SK-N-MC (cell line): ENCODE measurements at regions not wholly inside any gene's neighbourhood (a gene's known extent, or its start where the extent isn't known, plus 50 kb on each side); places are given as distances from the start of the nearest gene placed in this dataset.

Experiments
- DNase-seq: peaks from one replicate; pipeline ENCODE4 v3.0.0-alpha.2; 2011; ENCODE audit warnings: low read depth, low spot score
- H3K27ac ChIP-seq: fragments of 200-600 bp; sonication (generic); 2 replicates; pipeline ENCODE4 v1.5.1; 2016; ENCODE audit warnings: mixed run types
- H3K36me3 ChIP-seq: fragments of 200-600 bp; sonication (generic); 2 replicates; pipeline ENCODE4 v1.6.1; 2017; ENCODE audit warnings: antibody characterized with exemption, low read length, mixed read lengths; ENCODE audit not compliant: insufficient read depth
- H3K4me3 ChIP-seq: fragments of 200-600 bp; sonication (generic); 2 replicates; pipeline ENCODE4 v1.5.1; 2016
- H3K9ac ChIP-seq: fragments of 200-600 bp; sonication (generic); 2 replicates; pipeline ENCODE4 v1.8.0; 2017; ENCODE audit warnings: mixed run types, mixed read lengths; ENCODE audit not compliant: insufficient read length
- H3K9me3 ChIP-seq: fragments of 200-600 bp; sonication (generic); 2 replicates; pipeline ENCODE4 v1.6.1; 2017; ENCODE audit warnings: low read depth, mild to moderate bottlenecking, antibody characterized with exemption, low read length, moderate library complexity, mixed read lengths
- EZH2 ChIP-seq: fragments of 200-600 bp; sonication (generic); IDR thresholded peaks from one replicate; pipeline ENCODE4 v1.6.1; 2017; ENCODE audit warnings: antibody characterized with exemption
- FOXP2 ChIP-seq: optimal IDR thresholded peaks from 2 replicates; pipeline ENCODE3; 2011; ENCODE audit warnings: mild to moderate bottlenecking, moderate library complexity; ENCODE audit not compliant: insufficient read depth; ENCODE audit errors: extremely low read length, control extremely low read depth
- POLR2AphosphoS5 ChIP-seq: IDR thresholded peaks from 2 replicates; pipeline ENCODE4 v1.6.1; 2012; ENCODE audit warnings: mild to moderate bottlenecking, low read depth, low read length, borderline replicate concordance

DNA sequence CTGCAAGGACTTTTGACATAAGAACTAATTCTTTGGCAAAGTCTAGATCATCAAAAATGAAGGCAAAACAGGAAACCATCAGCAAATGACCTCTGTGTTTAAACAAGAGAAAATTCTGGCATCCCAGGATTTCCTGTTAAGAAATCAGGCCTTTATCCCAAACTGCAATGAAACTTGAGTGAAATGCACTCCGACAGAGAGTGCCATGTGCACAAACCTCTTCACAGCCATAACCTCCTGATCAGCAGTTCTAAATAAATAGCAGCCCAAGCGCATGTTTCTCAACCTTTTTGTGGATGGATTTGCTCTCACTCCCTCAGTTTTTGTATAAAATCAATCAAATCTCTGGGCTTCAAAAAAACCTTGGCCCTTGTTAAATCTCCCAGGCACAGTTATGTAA lies 107.7 kb upstream of the EEPD1 start:
- Histone ChIP-seq H3K27ac (peak overlapping the region; percentile 54), H3K36me3 (no peaks in the 10 kb centered on the region), H3K4me3 (no peak overlapping the region), H3K9ac (peak overlapping the region; percentile 3), H3K9me3 (no peaks in the 10 kb centered on the region)
- TF ChIP-seq FOXP2 (no peak), EZH2 (no peak), POLR2AphosphoS5 (no peak)
- DNase-seq, result no peak

DNA sequence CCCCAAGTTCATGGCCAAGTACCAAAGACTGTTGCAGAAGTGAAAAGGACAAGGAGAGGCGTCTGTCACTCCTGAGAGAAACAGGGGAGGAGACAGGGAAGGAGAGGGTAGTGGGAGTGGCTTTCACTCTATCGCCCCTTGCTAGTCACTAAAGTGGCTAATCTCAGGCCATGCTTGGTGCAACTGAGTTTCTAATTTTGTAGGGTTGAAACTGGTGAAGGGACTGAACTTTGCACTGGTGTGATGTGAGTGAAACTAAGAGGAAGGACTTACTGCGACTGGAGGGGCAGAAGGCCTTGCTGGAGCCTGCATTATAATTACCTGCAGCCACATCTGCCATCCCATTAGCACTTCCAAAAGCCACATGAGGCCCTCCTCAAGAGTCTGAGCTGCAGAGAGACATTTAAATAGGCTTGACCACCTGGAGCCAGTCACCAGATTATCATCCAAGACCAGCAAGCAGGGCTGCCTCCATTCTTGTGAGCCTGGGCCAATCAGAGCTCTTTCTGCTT lies 107.2 kb upstream of the EEPD1 start:
- Histone ChIP-seq H3K9me3 (no peaks in the 10 kb centered on the region), H3K36me3 (no peaks in the 10 kb centered on the region), H3K4me3 (no peak overlapping the region), H3K27ac (peak overlapping the region; percentile 54), H3K9ac (peak overlapping the region; percentile 3)
- TF ChIP-seq EZH2 (no peak), FOXP2 (no peak), POLR2AphosphoS5 (no peak)
- no peak for DNase-seq

DNA sequence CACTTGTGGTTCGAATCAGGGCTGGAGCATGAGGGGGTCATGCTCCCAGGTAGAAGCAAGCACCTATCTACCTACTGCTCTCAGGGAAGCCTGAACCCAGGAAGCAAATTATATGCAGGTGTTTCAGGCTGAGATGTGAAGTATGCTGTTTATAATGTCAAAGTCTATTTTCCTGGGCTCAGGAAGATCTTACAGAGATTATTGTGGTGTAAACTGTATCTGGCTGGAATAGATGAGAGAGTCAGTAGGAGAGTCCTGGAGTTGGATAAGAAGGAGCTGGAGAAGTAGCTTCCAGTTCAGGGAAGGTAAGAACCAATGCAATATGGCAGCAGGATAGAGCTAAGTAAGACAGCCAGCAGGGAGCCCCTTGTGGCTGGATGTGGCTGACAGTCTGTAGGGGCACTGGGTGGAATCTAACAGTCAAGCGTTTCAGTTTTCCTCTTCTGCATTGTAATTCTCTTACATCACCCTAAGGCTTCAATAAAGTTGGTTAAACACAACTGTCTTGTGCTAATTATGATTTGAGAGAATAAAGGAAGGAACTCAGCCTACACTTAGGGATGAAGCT lies 105.9 kb upstream of the EEPD1 start:
- Histone ChIP-seq H3K27ac (peak overlapping the region; percentile 98), H3K9me3 (no peaks in the 10 kb centered on the region), H3K4me3 (no peak overlapping the region; the same call in 1 of the 2 replicates), H3K36me3 (no peaks in the 10 kb centered on the region), H3K9ac (peak overlapping the region; percentile 44)
- DNase-seq, result no peak
- TF ChIP-seq FOXP2 (no peak), POLR2AphosphoS5 (no peak), EZH2 (no peak)

DNA sequence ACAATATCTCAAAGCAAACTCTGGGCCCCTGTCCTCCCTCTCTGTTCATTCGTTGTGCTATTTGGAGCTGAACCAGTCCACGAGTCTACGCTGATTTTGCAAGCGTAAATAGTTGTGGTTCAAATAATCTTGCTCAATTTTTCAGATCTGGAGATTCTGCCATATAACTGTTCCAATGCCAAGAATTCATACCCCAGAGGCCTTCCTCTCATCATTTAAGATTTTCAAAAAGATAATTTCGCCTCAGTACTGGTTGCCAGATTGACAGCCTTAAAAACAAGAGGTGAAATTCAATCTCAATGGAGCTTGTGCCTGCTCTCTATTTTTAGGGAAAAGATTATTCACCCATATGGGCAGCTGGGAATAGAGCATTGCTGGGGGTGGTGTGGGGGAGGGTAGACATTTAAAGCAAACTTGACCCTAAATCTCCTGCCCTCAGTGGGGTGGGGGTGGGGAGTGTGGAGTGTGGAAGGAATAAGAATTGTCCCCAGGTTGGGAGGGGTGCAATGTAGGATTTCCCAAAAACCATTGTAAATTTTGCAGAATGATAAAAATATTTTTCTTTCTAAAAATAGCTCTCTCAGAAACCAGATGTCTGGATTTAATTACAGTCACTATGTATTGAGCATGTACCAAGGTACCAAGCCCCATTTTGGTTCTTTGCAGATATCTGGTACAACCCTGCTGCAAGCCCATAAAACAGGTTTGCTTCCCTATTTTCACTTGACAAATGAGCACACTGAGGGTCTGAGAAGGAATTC lies 104.7 kb upstream of the EEPD1 start:
- no peak for TF ChIP-seq EZH2
- TF ChIP-seq POLR2AphosphoS5, result no peak; the same call in 1 of the 2 replicates
- no peak for TF ChIP-seq FOXP2
- peak overlapping the region; percentile 59 for H3K4me3 ChIP-seq
- H3K9ac ChIP-seq, result peak overlapping the region; percentile 44
- no peaks in the 10 kb centered on the region for H3K9me3 ChIP-seq
- peak; percentile 97 for DNase-seq
- no peaks in the 10 kb centered on the region for H3K36me3 ChIP-seq
- H3K27ac ChIP-seq, result peak overlapping the region; percentile 98

DNA sequence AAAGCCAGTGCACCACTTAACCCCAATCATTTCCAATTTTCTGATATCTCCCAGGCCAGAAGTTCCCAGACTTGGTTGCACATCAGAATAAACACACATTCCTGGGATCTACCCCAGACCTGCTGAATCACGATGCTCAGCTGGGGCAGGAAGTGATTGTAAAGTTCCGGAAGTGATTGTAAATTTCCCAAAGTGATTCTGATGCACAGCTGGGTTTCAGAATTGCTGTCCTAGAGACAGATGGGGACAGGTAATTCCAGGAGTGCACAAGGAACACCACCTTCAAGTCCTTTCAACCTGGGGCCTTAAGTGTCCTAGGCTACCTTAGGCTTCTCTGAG lies 104.2 kb upstream of the EEPD1 start:
- peak overlapping the region; percentile 59 for H3K4me3 ChIP-seq
- no peak overlapping the region for H3K9ac ChIP-seq
- TF ChIP-seq FOXP2 (no peak), EZH2 (no peak), POLR2AphosphoS5 (no peak)
- H3K9me3 ChIP-seq, result no peaks in the 10 kb centered on the region
- DNase-seq, result peak; percentile 48
- H3K27ac ChIP-seq, result peak overlapping the region; percentile 98
- H3K36me3 ChIP-seq, result no peaks in the 10 kb centered on the region

DNA sequence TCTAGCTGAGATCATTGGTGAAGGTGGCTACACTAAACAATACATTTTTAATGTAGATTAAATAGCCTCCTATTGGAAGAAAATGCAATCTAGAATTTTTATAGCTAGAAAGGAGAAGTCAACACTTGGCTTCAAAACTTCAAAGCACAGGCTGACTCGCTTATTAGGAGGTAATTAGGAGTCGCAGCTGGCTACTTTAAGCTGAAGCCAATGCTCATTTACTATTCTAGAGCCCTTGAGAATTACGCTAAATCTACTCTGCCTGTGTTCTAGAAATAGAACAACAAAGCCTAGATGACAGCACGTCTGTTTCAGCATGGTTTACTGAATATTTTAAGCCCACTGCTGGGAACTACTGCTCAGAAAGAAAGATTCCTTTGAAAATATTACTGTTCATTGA lies 101.6 kb upstream of the EEPD1 start:
- no peak for DNase-seq
- Histone ChIP-seq H3K9ac (no peak overlapping the region), H3K4me3 (no peak overlapping the region), H3K36me3 (no peaks in the 10 kb centered on the region), H3K27ac (no peak overlapping the region), H3K9me3 (no peaks in the 10 kb centered on the region)
- TF ChIP-seq FOXP2 (no peak), POLR2AphosphoS5 (no peak), EZH2 (no peak)

DNA sequence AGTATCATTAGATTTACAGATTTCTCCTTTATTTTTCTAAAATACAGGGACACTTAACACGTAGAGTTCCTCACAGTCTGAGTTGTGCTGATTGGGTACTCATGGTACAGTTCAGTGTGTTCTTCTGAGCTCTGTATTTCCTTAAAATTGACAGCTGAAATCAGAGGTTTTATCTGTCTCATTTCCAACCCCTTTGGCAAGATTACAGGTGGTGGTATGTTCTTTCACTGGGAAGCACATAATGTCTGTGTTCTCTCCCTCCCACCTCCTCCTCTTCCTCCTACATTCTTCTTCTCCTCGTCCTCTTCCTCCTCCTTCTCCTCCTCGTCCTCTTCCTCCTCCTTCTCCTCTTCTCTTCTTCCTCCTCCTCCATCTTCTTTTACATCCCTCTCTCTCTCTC lies 99.5 kb upstream of the EEPD1 start:
- no peak for DNase-seq
- no peak overlapping the region for H3K9ac ChIP-seq
- no peak for TF ChIP-seq FOXP2
- TF ChIP-seq POLR2AphosphoS5, result no peak
- no peak for TF ChIP-seq EZH2
- H3K4me3 ChIP-seq, result no peak overlapping the region
- H3K27ac ChIP-seq, result no peak overlapping the region
- no peaks in the 10 kb centered on the region for H3K9me3 ChIP-seq
- H3K36me3 ChIP-seq, result no peaks in the 10 kb centered on the region

DNA sequence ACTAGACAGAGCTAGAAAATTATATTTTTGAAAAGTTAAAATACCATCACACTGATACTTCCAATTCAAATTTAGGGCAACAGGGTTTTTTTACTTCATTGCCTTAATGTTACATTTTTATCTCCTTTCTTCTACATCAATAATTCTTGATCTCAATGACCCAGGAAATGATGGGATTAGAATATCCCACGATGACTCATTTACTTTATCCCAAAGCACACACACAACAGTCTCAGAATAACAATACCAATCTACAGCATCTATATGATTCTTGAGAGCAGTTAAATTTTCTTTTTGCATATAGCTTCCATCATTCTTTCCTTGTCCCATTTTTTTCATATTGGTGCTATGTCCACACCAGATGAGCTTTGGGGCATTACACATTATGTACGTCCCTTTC lies 98.4 kb upstream of the EEPD1 start:
- no peak overlapping the region for H3K9ac ChIP-seq
- no peak for DNase-seq
- TF ChIP-seq EZH2, result no peak
- TF ChIP-seq POLR2AphosphoS5, result no peak
- no peak for TF ChIP-seq FOXP2
- H3K9me3 ChIP-seq, result no peaks in the 10 kb centered on the region
- H3K4me3 ChIP-seq, result no peak overlapping the region
- H3K27ac ChIP-seq, result no peak overlapping the region
- no peaks in the 10 kb centered on the region for H3K36me3 ChIP-seq

DNA sequence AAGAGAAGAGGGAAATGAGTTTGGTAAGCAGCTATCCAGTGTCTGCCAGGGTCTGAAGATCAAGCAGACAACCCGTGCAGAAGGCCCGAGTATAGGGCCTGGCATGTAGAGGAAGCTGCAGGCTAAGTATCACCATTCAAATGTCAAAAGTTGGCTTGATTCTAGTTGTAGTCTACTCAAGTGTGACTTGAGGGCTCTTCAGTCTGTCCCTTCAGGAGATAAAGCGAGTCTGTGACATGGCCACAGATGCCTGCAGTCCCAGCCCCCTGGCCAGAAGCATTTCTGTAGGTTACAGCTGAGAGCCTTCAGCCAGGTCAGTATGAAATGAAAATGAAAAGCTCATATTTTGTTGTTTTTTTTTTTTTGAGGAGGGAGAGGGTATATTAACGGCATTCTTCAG lies 97.8 kb upstream of the EEPD1 start:
- TF ChIP-seq EZH2, result no peak
- no peak for TF ChIP-seq POLR2AphosphoS5
- TF ChIP-seq FOXP2, result no peak
- H3K36me3 ChIP-seq, result no peaks in the 10 kb centered on the region
- H3K9ac ChIP-seq, result no peak overlapping the region
- no peak overlapping the region for H3K4me3 ChIP-seq
- no peak overlapping the region for H3K27ac ChIP-seq
- H3K9me3 ChIP-seq, result no peaks in the 10 kb centered on the region
- DNase-seq, result no peak
